Hepatic stellate cell (primary cell): ENCODE measurements at regions not wholly inside any gene's neighbourhood (a gene's known extent, or its start where the extent isn't known, plus 50 kb on each side); places are given as distances from the start of the nearest gene placed in this dataset.
"Not testable (repeated sequence)": the region's sequence is repeated elsewhere in the genome, so short reads cannot be mapped to it uniquely, and the experiment has no call there.

Experiments used
- DNase-seq: peaks from one replicate; pipeline ENCODE4 v3.0.0; 2011; ENCODE audit warnings: low spot score

DNA sequence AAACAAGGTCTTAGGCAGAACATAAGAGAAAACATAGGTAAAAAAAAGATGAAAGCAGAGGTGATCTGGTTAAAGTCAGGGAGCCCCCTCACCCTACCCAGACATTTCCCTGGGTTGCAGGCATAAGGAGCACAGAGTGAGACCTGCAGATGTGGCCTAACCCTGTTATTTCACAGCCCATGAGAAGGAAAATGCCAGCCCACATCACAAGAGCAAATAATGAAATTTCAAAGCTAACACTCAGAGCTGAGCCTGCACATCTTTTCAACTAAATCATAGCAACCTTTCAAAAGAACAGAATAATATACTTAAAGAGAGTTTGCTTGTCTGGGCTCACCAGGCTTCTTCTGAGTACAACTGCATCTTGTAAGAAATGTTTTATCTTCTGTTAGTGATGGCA lies 295.4 kb downstream of the RPAP3 start:
- no peak for DNase-seq

DNA sequence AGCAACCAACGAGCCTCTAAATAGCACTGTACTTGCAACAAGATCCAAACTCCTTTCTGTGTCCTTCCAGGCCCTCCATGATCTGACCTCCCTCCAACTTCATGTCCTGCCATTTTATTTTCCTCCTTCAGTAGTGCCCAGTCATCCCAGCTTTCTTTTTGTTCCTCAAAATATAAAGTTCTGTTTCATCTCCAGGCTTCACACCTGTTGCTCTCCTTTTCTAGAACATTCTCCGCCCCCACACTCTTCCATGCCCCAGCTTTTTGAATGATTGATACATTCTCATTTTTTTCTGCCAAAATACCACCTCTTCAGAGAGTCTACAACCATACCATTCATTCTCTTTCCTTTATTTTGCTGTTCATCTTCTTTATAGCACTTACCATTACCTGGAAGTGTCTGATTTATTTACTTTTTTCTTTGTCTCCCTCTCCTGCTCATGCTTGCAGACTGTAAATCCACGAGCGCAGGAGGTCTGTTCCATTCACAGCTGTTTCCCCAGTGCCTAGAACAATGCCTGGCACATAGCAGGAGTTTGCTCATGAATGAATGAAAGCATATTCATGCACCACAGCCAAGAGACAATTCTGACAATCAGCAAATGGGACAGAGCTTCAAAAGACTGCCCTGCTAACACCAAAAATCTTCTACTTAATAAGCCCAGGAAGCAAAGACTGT lies 296.4 kb downstream of the RPAP3 start:
- DNase-seq, result no peak

DNA sequence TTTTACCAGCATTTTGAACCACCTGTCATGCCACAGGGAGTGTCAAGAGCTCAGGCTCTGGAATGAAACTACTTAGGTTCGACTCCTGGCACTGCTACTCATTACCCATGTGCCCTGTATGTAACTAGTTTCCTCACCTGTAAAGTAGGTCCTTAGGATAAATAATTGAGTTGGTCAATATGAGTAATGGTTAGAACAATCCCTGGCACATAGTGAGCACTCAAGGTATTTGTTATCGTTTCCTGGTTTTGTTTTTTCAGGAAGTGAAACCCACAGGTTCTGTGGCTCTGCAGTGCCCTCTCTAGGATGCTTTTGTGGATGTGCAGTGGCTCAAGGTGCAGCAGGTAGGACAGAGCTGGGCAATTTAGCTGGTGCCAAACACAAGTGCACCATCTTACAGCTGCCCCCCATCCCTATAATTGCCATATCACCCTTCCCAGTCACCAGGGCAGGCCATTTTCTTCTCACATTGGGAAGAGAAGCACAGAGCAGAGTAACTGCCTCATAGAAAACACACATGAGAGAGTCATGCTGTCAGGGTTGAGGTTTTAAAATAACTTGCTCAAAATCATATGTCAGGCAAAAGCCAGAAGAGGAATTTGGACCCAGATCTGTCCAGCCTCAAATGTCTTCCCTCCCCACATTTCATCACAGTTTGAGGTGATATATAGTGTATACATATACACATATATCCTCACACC lies 297.5 kb downstream of the RPAP3 start:
- no peak for DNase-seq

DNA sequence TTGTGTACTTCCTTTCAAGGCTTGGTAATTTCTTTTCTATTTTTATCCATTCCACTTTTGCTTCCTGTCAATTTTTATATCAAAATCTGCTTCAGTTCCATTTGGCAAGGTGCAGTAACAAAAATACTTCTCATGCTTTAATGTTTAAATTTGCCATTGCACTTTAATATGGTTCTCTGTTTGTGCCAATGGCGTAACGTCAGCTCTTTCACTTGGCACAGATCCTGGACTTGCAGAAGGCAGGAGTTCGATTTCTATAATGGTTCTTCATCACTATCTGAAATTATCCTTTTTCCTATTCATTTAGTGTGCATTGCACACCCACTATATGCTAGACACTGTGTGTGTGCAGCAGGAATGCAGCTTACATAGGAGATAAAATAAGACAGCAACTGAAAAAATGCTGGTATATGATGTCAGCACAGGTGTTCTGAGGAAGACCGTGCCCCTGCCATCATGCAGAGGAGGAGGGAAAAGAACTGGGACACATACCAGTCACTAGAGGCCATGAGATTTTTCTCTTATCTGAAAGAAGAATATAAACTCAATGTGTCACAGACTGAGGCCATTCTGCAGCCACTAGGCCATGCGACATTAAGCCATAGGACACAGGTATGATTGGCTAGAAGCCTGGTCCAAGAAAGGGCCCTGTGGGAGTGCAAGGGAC lies 298.2 kb downstream of the RPAP3 start:
- DNase-seq, result no peak

DNA sequence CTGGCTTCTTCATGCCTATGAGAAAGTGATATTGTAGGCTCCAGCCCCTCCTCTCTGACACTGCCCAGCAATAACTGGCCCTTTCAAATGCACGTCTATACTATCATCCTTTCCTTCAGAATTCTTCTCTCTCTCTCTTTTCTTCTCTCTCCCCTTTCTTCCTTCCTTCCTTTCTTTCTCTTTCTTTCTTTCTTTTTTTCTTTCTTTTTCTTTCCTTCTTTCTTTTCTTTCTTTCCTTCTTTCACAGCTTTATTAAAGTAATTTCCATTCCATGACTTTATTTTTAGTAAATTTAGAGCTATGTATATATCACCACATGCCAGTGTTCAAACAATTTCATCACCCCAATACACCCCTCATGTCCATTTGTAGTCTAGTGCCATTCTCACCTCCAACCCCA lies 302.1 kb downstream of the RPAP3 start:
- DNase-seq, result no peak

DNA sequence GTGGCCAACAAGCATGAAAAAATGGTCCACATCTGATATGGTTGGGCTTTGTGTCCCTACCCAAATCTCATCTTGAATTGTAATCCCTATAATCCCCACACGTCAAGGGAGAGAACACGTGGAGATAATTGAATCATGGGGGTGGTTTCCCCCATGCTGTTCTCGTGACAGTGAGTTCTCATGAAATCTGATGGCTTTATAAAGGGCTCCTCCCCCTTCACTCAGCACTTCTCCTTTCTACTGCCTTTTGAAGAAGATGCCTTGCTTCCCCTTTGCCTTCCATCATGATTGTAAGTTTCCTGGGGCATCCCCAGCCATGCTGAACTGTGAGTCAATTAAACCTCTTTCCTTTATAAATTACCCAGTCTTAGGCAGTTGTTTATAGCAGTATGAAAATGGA lies 304.6 kb downstream of the RPAP3 start:
- not testable (repeated sequence) for DNase-seq

DNA sequence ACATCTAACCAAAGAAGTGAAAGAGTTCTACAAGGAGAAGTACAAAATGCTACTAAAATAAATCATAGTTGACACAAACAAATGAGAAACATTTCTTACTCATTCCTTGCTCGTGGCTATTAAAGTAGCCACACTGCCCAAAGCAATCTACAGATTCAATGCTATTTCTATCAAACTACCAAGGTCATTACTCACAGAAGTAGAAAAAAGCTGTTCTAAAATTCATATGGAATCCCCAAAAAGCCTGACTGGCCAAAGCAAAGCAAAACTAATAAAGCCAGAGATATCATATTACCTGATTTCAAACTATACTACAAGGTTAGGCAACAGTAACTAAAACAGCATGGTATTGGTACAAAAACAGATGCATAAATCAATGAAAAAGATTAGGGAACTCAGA lies 305.6 kb downstream of the RPAP3 start:
- DNase-seq, result no peak

DNA sequence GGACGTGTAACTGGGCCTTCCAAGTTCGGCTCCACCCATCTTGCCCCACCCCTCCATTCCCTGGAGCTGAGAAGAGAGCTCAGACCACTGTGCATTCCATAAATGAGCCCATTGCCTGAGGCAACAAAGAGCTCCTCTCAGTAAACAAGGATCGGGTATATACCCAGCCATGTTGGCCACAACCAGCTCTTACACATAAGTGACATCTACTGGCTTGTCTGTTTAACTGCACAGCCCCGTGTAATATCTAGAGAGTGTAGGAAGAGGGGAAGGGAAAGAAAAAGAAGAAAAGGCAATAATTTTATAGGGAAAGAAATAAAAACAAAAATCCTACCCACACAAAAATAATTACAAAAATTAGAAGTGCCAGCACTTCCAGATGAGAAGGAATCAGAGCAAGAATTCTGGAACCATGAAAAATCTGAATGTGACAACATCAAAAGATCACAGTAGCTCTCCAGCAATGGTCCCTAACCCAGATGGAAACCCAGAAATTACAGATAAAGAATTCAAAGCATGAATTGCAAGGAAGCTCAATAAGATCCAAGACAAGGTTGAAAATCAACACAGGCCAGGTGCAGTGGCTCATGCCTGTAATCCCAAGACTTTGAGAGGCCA lies 308.1 kb downstream of the RPAP3 start:
- DNase-seq, result no peak

DNA sequence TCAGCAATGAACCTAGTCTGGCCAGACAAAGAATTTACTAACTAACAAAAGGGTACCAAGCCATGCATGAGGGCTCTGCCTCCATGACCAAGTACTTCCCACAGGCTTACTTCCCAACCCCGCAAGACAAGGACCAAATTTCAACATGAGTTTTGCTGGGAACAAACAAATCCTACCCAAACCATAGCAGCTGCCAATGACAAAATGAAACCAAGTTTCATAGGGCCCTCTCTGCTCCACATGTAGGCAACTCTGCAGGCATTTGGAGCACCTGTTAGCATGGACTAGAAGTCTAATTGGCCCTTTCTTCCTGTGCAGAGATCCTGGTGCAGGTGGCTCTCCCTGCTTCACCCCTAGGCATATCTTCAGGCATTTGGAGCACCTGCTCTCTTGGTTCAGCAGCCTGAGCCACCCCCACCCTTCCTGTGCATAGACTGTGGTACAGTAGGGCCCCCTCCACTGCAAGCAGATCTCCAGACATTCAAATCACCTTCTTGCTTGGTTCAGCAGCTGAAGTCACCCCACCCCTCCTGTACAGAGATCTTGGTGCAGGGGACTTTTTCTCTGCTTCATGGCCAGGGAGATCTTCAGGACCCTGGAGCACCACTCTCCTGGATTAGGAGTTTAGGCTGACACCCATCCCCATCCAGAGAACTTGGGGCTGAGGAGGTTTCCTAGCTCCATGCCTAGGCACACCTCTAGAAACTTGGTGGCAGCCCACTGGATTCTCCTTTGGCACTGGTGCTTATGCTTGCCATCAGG lies 308.7 kb downstream of the RPAP3 start:
- no peak for DNase-seq

DNA sequence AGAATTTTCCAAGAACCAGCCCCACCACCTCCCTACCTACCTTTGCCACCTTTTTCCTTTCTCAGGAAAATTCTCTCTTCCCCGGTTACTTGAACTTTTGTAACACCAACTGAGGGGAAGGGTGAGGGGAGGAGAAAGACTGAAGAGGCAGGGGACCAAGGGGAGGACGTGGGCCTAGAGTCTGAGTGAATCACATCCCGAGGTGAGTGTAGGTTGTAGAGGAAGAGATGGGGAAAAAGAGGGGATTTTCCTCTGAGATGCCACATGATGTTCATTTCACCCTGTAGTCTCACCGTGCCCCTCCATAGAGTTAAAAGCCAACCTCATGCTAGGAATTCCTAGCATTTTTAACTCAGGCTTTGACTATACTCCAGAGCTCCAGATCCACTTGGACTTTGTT lies 311.8 kb downstream of the RPAP3 start:
- no peak for DNase-seq

DNA sequence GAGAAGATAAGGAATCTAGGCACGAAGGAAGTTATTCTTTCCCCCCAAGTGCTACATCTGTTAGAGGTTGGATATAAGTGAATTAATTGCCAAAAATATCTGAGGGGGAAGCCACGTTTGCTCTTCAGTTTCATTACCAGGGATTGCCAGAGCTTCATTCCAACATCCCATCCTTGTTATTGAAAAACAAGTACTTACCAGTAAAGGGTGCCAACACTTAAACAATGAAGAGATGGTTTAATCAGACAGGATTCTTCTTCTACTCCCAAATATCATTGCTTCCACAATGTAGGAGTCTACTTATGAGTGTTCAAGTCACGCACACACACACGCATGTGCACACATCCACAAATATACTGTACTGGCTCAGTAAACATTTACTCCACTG lies 312.4 kb downstream of the RPAP3 start:
- no peak for DNase-seq

DNA sequence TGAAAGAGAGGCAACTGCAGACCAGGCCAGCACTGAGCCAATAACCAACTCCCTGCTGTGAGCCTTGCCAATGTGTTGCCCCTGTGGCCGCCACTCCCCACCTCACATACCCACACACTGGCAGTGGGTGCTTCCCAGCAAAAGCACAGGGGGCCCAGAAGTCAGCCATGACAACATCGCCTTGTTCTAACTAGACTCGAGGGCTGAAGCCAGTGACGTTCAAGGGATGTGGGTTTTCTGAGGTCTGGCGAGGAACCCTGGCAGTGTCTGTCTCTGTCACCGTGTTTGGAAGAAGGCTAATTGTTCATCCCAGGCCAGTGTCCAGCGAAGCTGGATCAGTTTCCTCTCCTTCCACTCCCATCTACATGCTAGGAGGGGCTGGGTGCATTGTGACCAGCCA lies 311.8 kb upstream of the AMIGO2 start:
- no peak for DNase-seq

DNA sequence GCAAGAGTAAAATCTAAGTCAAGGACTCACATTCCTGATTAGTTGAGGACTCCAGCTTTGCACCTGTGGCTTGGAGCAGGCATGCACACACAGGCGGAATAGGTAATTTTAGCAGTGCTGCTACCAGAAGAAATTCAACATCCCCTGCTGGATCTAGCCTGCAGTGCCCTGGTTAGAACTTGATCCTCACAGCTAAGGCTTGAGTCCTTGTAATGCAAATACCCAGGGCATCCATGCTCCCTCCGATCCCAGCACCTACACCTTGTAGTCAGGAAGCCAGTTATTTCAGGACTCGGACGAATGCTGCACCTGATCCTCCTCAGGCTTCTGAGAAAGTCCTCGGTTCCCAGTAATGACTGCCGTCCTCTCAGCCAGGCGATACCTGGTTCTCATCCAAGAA lies 309.0 kb upstream of the AMIGO2 start:
- DNase-seq, result no peak

DNA sequence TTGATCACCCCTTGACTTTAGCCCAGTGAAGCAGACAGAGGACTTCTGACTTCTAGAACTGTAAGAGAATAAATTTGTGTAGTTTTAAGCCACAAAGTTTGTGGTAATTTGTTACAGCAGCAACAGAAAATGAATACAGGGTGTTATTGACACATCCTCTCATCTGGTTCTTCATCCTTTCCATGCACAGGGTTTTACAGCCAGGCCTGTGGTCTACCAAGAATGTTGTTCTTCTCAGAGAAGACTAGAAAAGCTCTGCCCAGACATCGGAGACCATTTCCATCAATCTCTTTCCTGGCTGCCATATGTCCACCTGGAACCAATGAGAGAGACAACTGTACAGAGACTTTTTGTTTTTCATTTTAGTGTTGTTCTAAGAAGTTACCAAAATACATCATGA lies 308.2 kb upstream of the AMIGO2 start:
- DNase-seq, result no peak

DNA sequence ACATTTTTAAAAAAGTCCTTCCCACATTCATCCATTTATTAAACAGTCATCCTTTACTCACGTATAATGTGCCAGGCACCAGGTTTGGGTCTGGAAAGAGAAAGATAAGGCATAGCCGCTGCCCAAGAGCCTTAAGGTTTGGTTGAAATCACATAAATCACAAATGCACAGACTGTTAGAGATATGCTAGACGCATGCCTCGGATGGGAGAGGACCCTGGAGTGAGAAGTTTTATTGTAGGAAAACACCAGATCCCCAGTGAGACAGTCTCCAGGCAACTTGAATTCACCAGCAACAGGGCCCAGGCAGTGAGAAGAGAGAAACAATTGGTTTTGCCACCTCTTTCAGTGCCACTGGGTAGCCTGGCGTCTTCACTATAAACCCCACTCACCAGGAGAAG lies 305.9 kb upstream of the AMIGO2 start:
- no peak for DNase-seq

DNA sequence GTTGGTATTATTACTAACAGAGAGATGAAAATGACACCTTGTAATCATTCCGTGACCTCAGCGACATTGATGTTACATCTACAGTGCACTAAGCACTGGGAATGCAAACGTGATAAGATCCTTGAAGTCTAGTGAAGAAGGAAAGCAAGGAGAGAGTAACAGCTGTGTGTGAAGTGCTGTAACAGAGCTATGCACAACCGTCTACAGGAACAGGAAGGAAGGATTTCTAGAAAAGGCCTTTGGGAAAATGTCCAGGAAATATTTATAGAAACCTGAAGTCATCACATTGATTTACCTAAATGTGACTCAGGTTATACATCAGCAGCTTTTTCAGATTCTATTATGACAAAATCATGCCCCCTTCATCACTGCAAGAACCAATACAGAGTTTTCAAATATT lies 304.2 kb upstream of the AMIGO2 start:
- DNase-seq, result no peak

DNA sequence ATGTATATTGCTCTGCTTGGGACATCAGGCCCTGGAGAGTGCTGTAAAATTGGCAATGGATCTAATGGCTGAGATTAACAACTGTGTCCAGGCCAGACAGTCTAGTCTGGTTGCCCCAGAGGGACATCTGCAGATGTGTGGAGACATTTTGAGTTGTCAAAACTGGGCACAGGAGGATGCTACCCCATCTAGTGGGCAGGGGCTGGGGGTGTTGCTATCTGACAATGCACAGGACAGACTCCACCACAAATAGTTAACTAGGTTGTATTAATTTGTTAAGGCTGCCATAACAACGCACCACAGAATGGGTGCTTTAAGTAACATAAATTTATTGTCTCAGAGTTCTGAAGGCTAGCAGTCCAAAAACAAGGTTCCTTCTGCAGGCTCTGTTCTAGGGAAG lies 302.5 kb upstream of the AMIGO2 start:
- DNase-seq, result no peak

DNA sequence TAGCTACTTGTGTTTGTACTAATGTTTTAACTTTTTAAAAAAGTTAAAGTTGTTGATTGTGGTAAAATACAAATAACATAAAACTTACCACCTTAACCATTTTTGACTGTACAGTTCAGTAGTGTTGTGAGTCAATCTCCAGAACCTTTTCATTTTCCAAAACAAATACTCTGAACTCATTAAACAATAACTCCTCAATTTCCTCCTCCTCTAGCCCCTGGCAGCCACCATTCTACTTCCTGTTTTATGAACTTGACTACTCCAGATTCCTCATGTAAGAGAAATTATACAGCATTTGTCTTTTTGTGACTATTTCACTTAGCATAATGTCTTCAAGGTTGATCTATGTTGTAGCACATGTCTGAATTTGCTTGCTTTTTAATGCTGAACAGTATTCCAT lies 299.1 kb upstream of the AMIGO2 start:
- DNase-seq, result no peak

DNA sequence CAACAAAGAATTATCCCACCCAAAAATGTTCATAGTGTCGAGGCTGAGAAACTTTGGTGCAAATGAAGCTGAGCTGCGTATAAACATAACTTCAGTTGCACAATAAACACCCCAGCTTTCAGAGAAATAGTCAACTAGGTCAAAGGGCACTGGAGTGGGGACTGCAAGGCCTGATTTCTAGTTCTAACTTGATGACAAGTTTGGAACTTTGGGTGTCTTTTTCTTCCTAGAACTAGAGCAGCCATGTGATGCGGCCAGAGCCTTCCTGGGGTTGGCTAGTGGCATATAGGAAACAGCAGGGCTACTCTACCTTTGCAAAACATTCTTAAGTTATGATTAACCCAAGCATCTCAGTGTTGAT lies 298.4 kb upstream of the AMIGO2 start:
- DNase-seq, result no peak

DNA sequence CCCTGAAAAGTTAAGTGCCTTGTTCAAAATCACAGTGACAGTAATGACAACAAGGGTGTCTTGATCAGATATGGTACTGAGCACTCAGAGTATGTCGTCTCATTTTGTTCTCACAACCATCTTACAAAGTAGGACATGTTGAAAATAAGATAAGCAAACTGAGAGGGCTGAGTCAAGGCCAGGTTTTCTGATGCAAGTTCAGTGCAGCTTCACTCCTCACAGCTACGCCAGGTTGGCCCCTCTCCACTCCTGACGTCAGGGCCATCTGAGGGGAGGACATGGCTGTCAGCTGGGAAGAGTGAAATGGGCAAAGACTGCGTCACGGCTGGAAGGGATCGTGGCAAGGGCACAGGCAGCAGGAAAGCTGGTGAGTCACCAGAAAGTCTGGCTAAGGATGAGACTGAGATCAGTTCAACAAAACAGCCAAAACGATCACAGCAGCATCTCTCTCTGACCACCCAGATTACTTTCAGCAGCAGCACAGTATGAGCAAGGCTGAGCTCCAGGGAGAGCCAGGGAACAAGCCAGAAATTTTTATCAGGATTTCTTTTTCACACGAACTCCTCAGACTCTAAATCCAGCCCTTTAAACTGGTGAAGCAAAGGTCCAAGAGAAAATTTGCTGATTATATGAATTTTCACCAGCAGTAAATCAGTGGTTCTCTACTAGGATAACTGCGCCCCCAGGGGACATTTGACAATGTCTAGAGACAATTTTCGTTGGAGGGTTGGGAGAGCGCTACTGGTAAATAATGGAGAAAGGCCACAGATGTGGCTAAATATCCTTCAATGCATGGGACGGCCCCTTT lies 297.9 kb upstream of the AMIGO2 start:
- DNase-seq, result peak; percentile 76

DNA sequence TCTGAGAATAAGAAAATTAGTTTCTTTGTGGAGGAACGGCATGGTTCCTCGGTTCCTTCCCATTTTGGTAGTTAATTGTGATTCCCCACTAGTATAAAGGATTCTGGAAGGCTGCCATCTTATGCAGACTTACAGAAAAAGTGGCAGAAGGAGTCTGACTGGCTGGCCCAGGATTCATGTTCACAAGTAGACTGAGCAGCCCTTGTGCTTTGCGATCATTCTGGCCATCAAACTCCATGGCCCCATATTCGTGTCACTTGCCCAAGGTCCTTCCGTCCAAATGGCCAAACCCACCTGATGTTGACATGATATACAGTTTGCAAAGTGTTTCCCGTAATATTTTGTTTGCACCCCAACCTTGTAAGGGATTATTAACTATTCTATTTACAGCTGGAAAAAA lies 297.2 kb upstream of the AMIGO2 start:
- DNase-seq, result no peak
